H9 (cell line): ENCODE measurements at regions not wholly inside any gene's neighbourhood (a gene's known extent, or its start where the extent isn't known, plus 50 kb on each side); places are given as distances from the start of the nearest gene placed in this dataset.

Source experiments
- DNase-seq: peaks from one replicate; pipeline ENCODE4 v3.0.0-alpha.2; 2017
- H2AFZ ChIP-seq: one replicate; pipeline ENCODE4 v1.6.1; 2013; ENCODE audit warnings: mild to moderate bottlenecking, low read length, control low read depth, moderate library complexity
- H2AK5ac ChIP-seq: 2 replicates; pipeline ENCODE4 v1.6.1; 2013; ENCODE audit warnings: low read length, control low read depth, mixed read lengths; ENCODE audit not compliant: insufficient read length
- H2BK120ac ChIP-seq: one replicate; pipeline ENCODE4 v1.6.1; 2013; ENCODE audit warnings: low read depth, mild to moderate bottlenecking, low read length, control low read depth, inconsistent platforms; ENCODE audit not compliant: poor library complexity, severe bottlenecking
- H2BK12ac ChIP-seq: 2 replicates; pipeline ENCODE4 v1.6.1; 2013; ENCODE audit warnings: low read length, control low read depth, mixed read lengths, low read depth; ENCODE audit not compliant: insufficient read length
- H2BK15ac ChIP-seq: 2 replicates; pipeline ENCODE4 v1.6.1; 2013; ENCODE audit warnings: low read depth, low read length, control low read depth
- H2BK20ac ChIP-seq: one replicate; pipeline ENCODE4 v1.6.1; 2013; ENCODE audit warnings: low read depth, mild to moderate bottlenecking, low read length, control low read depth, inconsistent platforms; ENCODE audit not compliant: poor library complexity, severe bottlenecking
- H2BK5ac ChIP-seq: 2 replicates; pipeline ENCODE4 v1.6.1; 2013; ENCODE audit warnings: low read length, control low read depth, mixed read lengths; ENCODE audit not compliant: insufficient read length
- H3K14ac ChIP-seq: 2 replicates; pipeline ENCODE4 v1.6.1; 2013; ENCODE audit warnings: low read length, control low read depth; ENCODE audit not compliant: insufficient read depth
- H3K18ac ChIP-seq: 2 replicates; pipeline ENCODE4 v1.6.1; 2013; ENCODE audit warnings: low read depth, mild to moderate bottlenecking, mixed read lengths, low read length, control low read depth; ENCODE audit not compliant: insufficient read length
- H3K23ac ChIP-seq: 2 replicates; pipeline ENCODE4 v1.6.1; 2013; ENCODE audit warnings: low read length, control low read depth, mixed read lengths, low read depth; ENCODE audit not compliant: insufficient read length
- H3K23me2 ChIP-seq: 2 replicates; pipeline ENCODE4 v1.6.1; 2013; ENCODE audit warnings: low read depth, mild to moderate bottlenecking, mixed read lengths, low read length, control low read depth; ENCODE audit not compliant: insufficient read length, poor library complexity, severe bottlenecking
- H3K27ac ChIP-seq: 2 replicates; pipeline ENCODE4 v1.5.1; 2013; ENCODE audit warnings: low read length, control low read depth, mixed read lengths, low read depth; ENCODE audit not compliant: insufficient read length
- H3K27me3 ChIP-seq: 2 replicates; pipeline ENCODE4 v1.6.1; 2013; ENCODE audit warnings: low read length, control low read depth, inconsistent platforms; ENCODE audit not compliant: insufficient read depth
- H3K4ac ChIP-seq: 2 replicates; pipeline ENCODE4 v1.6.1; 2013; ENCODE audit warnings: low read depth, mild to moderate bottlenecking, control low read depth, inconsistent platforms, low read length, moderate library complexity
- H3K4me1 ChIP-seq: 2 replicates; pipeline ENCODE4 v1.6.1; 2013; ENCODE audit warnings: low read length, control low read depth, inconsistent platforms; ENCODE audit not compliant: insufficient read depth
- H3K4me2 ChIP-seq: 2 replicates; pipeline ENCODE4 v1.6.1; 2013; ENCODE audit warnings: low read length, control low read depth, mixed read lengths; ENCODE audit not compliant: insufficient read length, insufficient read depth
- H3K56ac ChIP-seq: 2 replicates; pipeline ENCODE4 v1.6.1; 2013; ENCODE audit warnings: low read depth, mild to moderate bottlenecking, mixed read lengths, low read length, control low read depth; ENCODE audit not compliant: insufficient read length
- H3K79me1 ChIP-seq: 2 replicates; pipeline ENCODE4 v1.6.1; 2013; ENCODE audit warnings: low read depth, mild to moderate bottlenecking, moderate library complexity, low read length, control low read depth, inconsistent platforms; ENCODE audit not compliant: insufficient read depth, poor library complexity, severe bottlenecking
- H3K79me2 ChIP-seq: 2 replicates; pipeline ENCODE4 v1.6.1; 2013; ENCODE audit warnings: low read length, control low read depth, inconsistent platforms; ENCODE audit not compliant: insufficient read depth
- H3K9ac ChIP-seq: 2 replicates; pipeline ENCODE4 v1.6.1; 2013; ENCODE audit warnings: low read length, control low read depth, mixed read lengths; ENCODE audit not compliant: insufficient read length; ENCODE audit errors: extremely low read depth
- H3K9me3 ChIP-seq: one replicate; pipeline ENCODE4 v1.6.1; 2013; ENCODE audit warnings: low read depth, low read length, inconsistent platforms; ENCODE audit not compliant: control insufficient read depth
- H3T11ph ChIP-seq: one replicate; pipeline ENCODE4 v1.6.1; 2013; ENCODE audit warnings: mild to moderate bottlenecking, low read length, control low read depth, inconsistent platforms
- H4K20me1 ChIP-seq: one replicate; pipeline ENCODE4 v1.6.1; 2013; ENCODE audit not compliant: control insufficient read depth, insufficient read length, insufficient read depth
- H4K5ac ChIP-seq: 2 replicates; pipeline ENCODE4 v1.6.1; 2013; ENCODE audit warnings: low read depth, mild to moderate bottlenecking, mixed read lengths, low read length, control low read depth; ENCODE audit not compliant: insufficient read length
- H4K8ac ChIP-seq: replicated peaks from 2 replicates; pipeline ENCODE4 v1.6.1; 2013; ENCODE audit warnings: low read length, control low read depth, mixed read lengths, low read depth; ENCODE audit not compliant: insufficient read length
- H4K91ac ChIP-seq: 2 replicates; pipeline ENCODE4 v1.6.1; 2013; ENCODE audit warnings: low read depth, mild to moderate bottlenecking, moderate library complexity, mixed read lengths, low read length, control low read depth; ENCODE audit not compliant: insufficient read length
- H3K27ac Mint-ChIP-seq, 3 experiments: 2 replicates in 2 of 3; 3 replicates in 1 of 3; pipeline ENCODE4 v1.8.0; 2020 to 2021; ENCODE audit warnings: mixed read lengths in 3 of 3, mild to moderate bottlenecking in 1 of 3, moderate library complexity in 1 of 3
- H3K27me3 Mint-ChIP-seq: 2 replicates; pipeline ENCODE4 v1.8.0; 2021; ENCODE audit warnings: low read depth, mild to moderate bottlenecking, moderate library complexity, mixed read lengths
- H3K36me3 Mint-ChIP-seq, 3 experiments: 2 replicates in 2 of 3; 3 replicates in 1 of 3; pipeline ENCODE4 v1.8.0; 2020 to 2021; ENCODE audit warnings: low read depth in 3 of 3, mixed read lengths in 3 of 3; ENCODE audit not compliant: insufficient read depth in 1 of 3
- H3K4me1 Mint-ChIP-seq, 2 experiments: 2 replicates each; pipeline ENCODE4 v1.8.0; 2020; ENCODE audit warnings: mixed read lengths in 2 of 2
- H3K4me3 Mint-ChIP-seq, 2 experiments: 2 replicates in 1 of 2; 3 replicates in 1 of 2; pipeline ENCODE4 v1.8.0; 2020 to 2021; ENCODE audit warnings: mild to moderate bottlenecking in 2 of 2, mixed read lengths in 2 of 2, moderate library complexity in 1 of 2
- H3K9me3 Mint-ChIP-seq, 2 experiments: 2 replicates in 1 of 2; 3 replicates in 1 of 2; pipeline ENCODE4 v1.8.0; 2020; ENCODE audit warnings: mild to moderate bottlenecking in 2 of 2, mixed read lengths in 2 of 2, moderate library complexity in 1 of 2
- CTCF ChIP-seq: fragments of 200-600 bp; sonication (generic); conservative IDR thresholded peaks from 3 replicates; pipeline ENCODE4 v1.8.0; 2021; ENCODE audit warnings: antibody characterized with exemption, mild to moderate bottlenecking

- Histone ChIP-seq H2BK20ac (no peak overlapping the region), H3K27ac (no peak overlapping the region), H3K56ac (no peak overlapping the region), H3T11ph (no peak overlapping the region), H4K20me1 (no peaks in the 10 kb centered on the region), H3K79me1 (no peaks in the 10 kb centered on the region), H3K9me3 (no peaks in the 10 kb centered on the region), H2AK5ac (no peak overlapping the region), H2AFZ (no peak overlapping the region), H3K23ac (no peak overlapping the region), H2BK5ac (no peak overlapping the region), H2BK12ac (no peak overlapping the region), H3K4me2 (no peak overlapping the region), H4K91ac (no peak overlapping the region), H3K27me3 (no peaks in the 10 kb centered on the region), H3K14ac (no peak overlapping the region), H3K4me1 (no peaks in the 10 kb centered on the region), H4K8ac (no peak overlapping the region), H4K5ac (no peak overlapping the region), H3K9ac (no peak overlapping the region), H3K4ac (no peak overlapping the region), H3K18ac (no peak overlapping the region), H2BK120ac (no peak overlapping the region), H3K23me2 (no peaks in the 10 kb centered on the region), H2BK15ac (no peak overlapping the region), H3K79me2 (no peaks in the 10 kb centered on the region)
- H3K36me3 Mint-ChIP-seq = no peaks in the 10 kb centered on the region
- peaks cover 5% of the 10 kb centered on the region in 2 experiments for H3K4me1 Mint-ChIP-seq
- no peaks in the 10 kb centered on the region; a peak in 1 of 5 replicates for H3K9me3 Mint-ChIP-seq
- H3K27me3 Mint-ChIP-seq = peaks cover 4% of the 10 kb centered on the region
- DNase-seq = no peak
- TF ChIP-seq CTCF = no peak
- no peak overlapping the region for H3K4me3 Mint-ChIP-seq
- H3K27ac Mint-ChIP-seq = no peak overlapping the region
These were observed 136.4 kb upstream of the SKOR2 start for GRCh38 chr18:47387864-47388263.
